ENCODE measurements at regions not wholly inside any gene's neighbourhood (a gene's known extent, or its start where the extent isn't known, plus 50 kb on each side); places are given as distances from the start of the nearest gene placed in this dataset.

GRCh38 chr7:49102411-49102810 lies 178.1 kb downstream of the CDC14C start:
- H3K36me3 Mint-ChIP-seq (ENCODE audit: insufficient read depth, unreplicated experiment): no peaks in the 10 kb centered on the region
- ChIA-PET POLR2A (no interaction called here), CTCF (no interaction called here)
- H3K4me1 Mint-ChIP-seq (ENCODE audit: insufficient read depth, unreplicated experiment): no peaks in the 10 kb centered on the region
- no peak for TF ChIP-seq CTCF (IDR thresholded peaks at IDR 0.05; ENCODE audit: unreplicated experiment)
- no peak overlapping the region for H3K4me3 Mint-ChIP-seq (ENCODE audit: unreplicated experiment)
- H3K27ac Mint-ChIP-seq (ENCODE audit: low read depth, unreplicated experiment): no peak overlapping the region
- no peak for DNase-seq (ENCODE audit: unreplicated experiment)
- peaks cover 61% of the 10 kb centered on the region for H3K27me3 Mint-ChIP-seq (ENCODE audit: insufficient read depth, unreplicated experiment)
- no peaks in the 10 kb centered on the region for H3K9me3 Mint-ChIP-seq (ENCODE audit: unreplicated experiment)
- BruUV-seq (replicated peaks): no TSS peak
- intact Hi-C loops (cut with micrococcal nuclease): no loop called here

- no peak for TF ChIP-seq CTCF (IDR thresholded peaks at IDR 0.05; ENCODE audit: unreplicated experiment)
- ChIA-PET POLR2A (no interaction called here), CTCF (interaction anchor here (0.6 to 0.7 kb wide), 2 partner anchors 52 to 780 kb away, joined by 3 read pairs; no protein-coding TSS in a partner anchor)
- DNase-seq (ENCODE audit: unreplicated experiment): no peak
- Mint-ChIP-seq H3K4me1 (ENCODE audit: insufficient read depth, unreplicated experiment) (no peaks in the 10 kb centered on the region), H3K36me3 (ENCODE audit: insufficient read depth, unreplicated experiment) (no peaks in the 10 kb centered on the region), H3K4me3 (ENCODE audit: unreplicated experiment) (no peak overlapping the region), H3K27me3 (ENCODE audit: insufficient read depth, unreplicated experiment) (peaks cover 29% of the 10 kb centered on the region), H3K27ac (ENCODE audit: low read depth, unreplicated experiment) (no peak overlapping the region), H3K9me3 (ENCODE audit: unreplicated experiment) (no peaks in the 10 kb centered on the region)
- BruUV-seq (replicated peaks): no TSS peak
- intact Hi-C loops (cut with micrococcal nuclease): no loop called here
Observed at GRCh38 chr7:49111706-49112105, 187.4 kb downstream of the CDC14C start.

GRCh38 chr7:49112222-49112621 lies 187.9 kb downstream of the CDC14C start:
- no TSS peak for BruUV-seq (replicated peaks)
- POLR2A ChIA-PET: no interaction called here
- H3K27ac Mint-ChIP-seq (ENCODE audit: low read depth, unreplicated experiment): no peak overlapping the region

GRCh38 chr7:49112647-49113046 lies 188.3 kb downstream of the CDC14C start:
- intact Hi-C loops (cut with micrococcal nuclease): no loop called here
- Mint-ChIP-seq H3K9me3 (ENCODE audit: unreplicated experiment) (no peaks in the 10 kb centered on the region), H3K27me3 (ENCODE audit: insufficient read depth, unreplicated experiment) (peaks cover 29% of the 10 kb centered on the region), H3K27ac (ENCODE audit: low read depth, unreplicated experiment) (no peak overlapping the region), H3K36me3 (ENCODE audit: insufficient read depth, unreplicated experiment) (no peaks in the 10 kb centered on the region), H3K4me1 (ENCODE audit: insufficient read depth, unreplicated experiment) (no peaks in the 10 kb centered on the region), H3K4me3 (ENCODE audit: unreplicated experiment) (no peak overlapping the region)
- TF ChIP-seq CTCF (IDR thresholded peaks at IDR 0.05; ENCODE audit: unreplicated experiment): no peak
- ChIA-PET CTCF (no interaction called here), POLR2A (no interaction called here)
- no peak for DNase-seq (ENCODE audit: unreplicated experiment)
- no TSS peak for BruUV-seq (replicated peaks)

More at GRCh38 chr7:49112222-49112621, 187.9 kb downstream of the CDC14C start:
- no peak for TF ChIP-seq CTCF (IDR thresholded peaks at IDR 0.05; ENCODE audit: unreplicated experiment)
- Mint-ChIP-seq H3K4me3 (ENCODE audit: unreplicated experiment) (no peak overlapping the region), H3K27me3 (ENCODE audit: insufficient read depth, unreplicated experiment) (peaks cover 29% of the 10 kb centered on the region), H3K9me3 (ENCODE audit: unreplicated experiment) (no peaks in the 10 kb centered on the region), H3K4me1 (ENCODE audit: insufficient read depth, unreplicated experiment) (no peaks in the 10 kb centered on the region), H3K36me3 (ENCODE audit: insufficient read depth, unreplicated experiment) (no peaks in the 10 kb centered on the region)
- DNase-seq (ENCODE audit: unreplicated experiment): no peak
- intact Hi-C loops (cut with micrococcal nuclease): no loop called here
- CTCF ChIA-PET: interaction anchor here (0.7 kb wide), 1 partner anchor 780 kb away, joined by 3 read pairs; no protein-coding TSS in a partner anchor

All from MCF 10A (cell line).